NOMO-1 (cell line): ENCODE measurements at regions not wholly inside any gene's neighbourhood (a gene's known extent, or its start where the extent isn't known, plus 50 kb on each side); places are given as distances from the start of the nearest gene placed in this dataset.
"Not testable (repeated sequence)": the region's sequence is repeated elsewhere in the genome, so short reads cannot be mapped to it uniquely, and the experiment has no call there.

Experiments
- DNase-seq, 2 experiments: peaks; one replicate each; lab custom pipeline; 2025; ENCODE audit not compliant: unreplicated experiment in 2 of 2; lab: John Stamatoyannopoulos, UW

DNA sequence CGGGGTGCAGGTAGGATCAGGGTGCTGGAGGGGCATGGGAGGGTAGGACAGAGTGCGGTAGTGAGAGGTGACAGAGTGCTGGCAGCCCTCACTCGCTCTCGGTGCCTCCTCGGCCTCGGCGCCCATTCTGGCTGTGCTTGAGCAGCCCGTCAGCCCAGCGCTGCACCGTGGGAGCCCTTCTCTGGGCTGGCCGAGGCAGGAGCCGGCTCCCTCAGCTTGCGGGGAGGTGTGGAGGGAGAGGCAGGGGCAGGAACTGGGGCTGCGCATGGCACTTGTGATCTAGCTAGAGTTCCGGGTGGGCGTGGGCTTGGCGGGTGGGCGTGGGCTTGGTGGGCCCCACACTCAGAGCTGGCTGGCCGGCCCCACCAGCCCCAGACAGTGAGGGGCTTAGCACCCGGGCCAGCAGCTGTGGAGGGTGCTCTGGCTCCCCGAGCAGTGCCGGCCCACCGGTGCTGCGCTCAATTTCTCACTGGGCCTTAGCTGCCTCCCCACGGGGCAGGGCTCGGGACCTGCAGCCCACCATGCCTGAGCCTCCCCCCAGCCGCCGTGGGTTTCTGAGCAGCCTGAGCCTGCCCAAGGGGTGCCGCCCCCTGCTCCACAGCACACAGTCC, 112.8 kb upstream of the DUSP22 start:
- DNase-seq, result no peak

GRCh38 chr6:180091-180694, 112.1 kb upstream of the DUSP22 start:
- DNase-seq, result not testable (repeated sequence)

DNA sequence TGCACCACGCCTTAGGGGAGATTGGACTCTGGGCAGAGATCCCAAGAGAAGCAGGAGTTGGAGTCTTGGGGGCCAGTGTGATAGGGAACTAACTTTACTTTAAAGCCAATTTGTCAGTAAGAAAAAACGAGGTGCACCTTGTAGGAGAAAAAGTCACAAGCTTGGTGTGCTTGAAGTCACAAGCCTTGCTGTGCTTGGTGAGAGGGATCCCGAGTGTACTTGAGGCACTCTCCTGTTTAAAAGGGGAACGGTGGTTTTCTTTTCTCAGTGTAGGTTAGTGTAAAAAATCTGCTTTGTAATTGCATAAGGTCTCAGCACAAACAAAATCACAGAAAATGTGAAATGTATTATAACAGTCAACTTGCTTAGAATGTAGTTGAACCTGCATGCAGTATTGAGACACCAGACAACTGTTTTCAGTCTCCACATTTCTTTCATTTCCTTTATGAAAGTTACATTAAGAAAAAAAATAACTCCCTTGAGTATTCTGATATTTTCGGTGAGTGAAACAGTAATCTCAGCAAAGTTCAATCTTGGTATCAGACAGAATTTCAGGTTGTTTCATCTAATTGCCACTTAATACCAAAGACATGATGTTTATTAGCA, 111.1 kb upstream of the DUSP22 start:
- DNase-seq, result no peak

- DNase-seq, result no peak
Measured at GRCh38 chr6:183668-184067, 108.6 kb upstream of the DUSP22 start.

DNA sequence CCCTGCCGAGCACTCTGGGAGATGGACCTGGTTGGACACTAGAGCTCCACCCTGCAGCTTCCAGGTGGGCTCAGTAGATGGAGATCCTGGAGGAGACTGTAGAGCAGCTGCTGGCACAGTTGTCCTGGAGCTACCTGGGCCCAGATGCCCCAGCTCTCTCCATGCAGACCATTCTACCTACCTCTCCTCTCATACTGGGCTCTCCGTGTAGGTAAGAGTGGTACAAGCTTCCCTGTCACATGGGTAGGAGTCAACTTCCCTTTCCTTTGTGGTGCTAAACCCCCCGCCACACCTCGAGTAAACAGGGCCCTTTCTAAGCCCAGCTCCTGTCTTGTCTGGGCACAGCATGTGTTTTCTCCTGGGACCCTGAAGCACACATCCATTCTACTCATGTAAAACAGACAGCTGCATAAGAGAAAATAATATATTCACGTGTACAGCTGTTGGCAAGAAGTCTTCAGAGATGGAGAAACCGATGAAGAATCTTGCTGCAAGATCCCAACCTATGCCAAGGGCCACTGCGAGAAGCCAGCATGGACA, 108.1 kb upstream of the DUSP22 start:
- DNase-seq, result no peak

DNA sequence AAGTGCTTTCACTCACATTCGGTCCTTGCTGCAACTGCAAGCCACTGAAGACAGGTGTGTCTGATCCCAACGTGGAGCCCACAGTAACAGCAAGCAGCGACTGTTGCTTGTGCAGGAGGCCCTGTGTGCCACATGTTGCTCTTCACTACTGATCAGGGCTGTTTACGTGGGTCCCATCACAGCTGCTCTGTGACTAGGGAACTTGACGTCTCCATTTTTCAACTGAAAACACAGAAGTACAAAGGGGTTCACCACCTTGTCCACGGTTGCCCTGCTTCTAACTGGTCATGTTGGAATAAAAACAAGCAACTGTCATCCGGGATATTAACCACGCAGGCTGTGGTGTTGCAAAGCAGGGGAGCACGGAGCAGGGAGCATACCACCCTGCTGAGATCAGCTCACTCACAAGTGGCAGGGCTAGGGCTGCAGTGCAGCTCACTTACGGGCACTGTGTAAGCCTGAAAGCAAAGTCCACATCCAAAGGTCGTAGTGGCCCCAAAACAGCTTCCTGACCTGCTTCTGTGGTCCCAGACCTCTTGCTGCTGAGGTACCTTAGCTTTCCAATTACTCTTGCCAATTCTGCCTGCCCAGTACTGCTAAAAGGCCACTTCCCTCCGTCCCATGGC, 105.8 kb upstream of the DUSP22 start:
- DNase-seq, result no peak

- peak; percentile 34 to 41 for DNase-seq
Measured at GRCh38 chr6:187210-187861, 105.0 kb upstream of the DUSP22 start.

DNA sequence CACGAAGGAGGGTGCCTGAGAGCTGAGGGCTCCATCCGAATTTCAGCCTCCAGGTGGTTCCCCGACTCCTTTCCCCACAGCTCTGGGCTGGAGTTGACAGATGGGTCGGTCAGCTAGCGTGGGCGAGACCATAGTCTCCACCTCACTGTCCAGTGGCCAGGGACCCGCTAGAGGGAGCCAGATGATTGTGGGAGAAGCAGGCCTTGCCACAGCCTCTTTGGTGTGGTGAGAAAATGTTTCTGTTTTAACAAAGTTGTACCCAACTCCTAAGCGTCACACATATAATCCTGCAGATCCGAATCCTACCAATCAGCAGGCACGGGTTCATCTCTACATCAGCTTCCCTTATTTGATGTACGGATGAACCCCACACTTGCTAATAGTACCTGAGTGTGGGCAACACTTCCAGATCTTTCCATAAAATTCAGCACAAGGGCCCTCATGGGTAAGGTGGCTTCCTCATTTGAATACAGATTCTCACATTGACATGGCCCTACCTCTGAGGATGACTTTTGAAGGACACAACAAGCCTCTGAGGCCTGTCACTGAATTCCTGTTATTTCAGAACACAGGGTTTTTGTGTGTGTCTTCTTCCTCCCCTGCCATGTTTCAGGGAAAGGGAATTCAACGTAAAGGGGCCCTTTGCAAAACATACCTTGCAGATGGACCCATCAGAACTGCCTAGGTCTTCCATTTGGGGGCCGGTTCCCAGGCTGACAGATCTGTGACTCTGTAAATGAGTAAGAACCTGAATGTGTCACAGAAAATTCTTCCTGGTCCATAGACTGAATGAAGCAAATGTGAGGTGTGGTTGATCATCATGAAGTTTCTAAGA, 103.2 kb upstream of the DUSP22 start:
- peak; percentile 68 to 75 for DNase-seq

DNA sequence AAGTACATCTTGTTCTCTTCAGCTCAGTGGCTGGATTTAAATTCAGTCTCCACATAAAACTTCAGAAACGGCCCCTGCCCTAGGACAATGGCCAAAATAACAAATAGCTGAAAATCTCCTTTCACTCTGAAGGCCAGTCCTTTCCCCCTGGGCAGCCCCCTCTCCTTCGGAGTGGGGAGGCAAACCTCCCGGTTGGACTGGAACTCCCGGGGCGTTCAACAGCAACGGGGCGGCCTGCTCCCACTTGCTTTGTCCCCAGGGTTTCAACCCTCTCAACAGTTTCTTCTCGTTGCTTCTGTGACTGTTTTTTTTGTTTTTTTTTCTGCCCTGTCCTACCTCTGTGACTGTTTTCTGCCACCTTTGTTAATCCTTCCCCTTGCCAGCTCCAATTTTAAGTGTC, 102.6 kb upstream of the DUSP22 start:
- DNase-seq, result no peak

GRCh38 chr6:190596-191395, 101.5 kb upstream of the DUSP22 start:
- DNase-seq, result no peak

- no peak for DNase-seq
Measured at GRCh38 chr6:191487-192312, 100.6 kb upstream of the DUSP22 start.

- DNase-seq, result no peak
Measured at GRCh38 chr6:192313-192664, 100.0 kb upstream of the DUSP22 start.

DNA sequence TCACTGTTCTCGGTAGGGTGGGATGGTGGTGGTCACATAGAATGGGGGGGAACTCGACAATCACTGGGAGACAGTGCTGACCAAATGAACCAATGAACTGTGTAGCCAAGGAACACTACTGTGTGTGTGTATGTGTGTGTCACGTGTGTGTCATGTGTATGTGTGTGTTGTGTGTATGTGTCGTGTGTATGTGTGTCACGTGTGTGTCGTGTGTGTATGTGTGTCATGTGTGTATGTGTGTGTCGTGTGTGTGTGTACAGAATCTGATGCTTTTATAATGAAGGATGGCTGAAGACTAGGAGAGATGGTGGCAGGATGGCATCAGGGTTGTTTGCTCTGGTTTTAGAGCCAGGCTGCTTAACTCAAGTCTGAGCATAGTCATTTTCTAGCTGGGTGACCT, 99.1 kb upstream of the DUSP22 start:
- DNase-seq, result no peak

GRCh38 chr6:193773-194310, 98.4 kb upstream of the DUSP22 start:
- DNase-seq, result no peak

DNA sequence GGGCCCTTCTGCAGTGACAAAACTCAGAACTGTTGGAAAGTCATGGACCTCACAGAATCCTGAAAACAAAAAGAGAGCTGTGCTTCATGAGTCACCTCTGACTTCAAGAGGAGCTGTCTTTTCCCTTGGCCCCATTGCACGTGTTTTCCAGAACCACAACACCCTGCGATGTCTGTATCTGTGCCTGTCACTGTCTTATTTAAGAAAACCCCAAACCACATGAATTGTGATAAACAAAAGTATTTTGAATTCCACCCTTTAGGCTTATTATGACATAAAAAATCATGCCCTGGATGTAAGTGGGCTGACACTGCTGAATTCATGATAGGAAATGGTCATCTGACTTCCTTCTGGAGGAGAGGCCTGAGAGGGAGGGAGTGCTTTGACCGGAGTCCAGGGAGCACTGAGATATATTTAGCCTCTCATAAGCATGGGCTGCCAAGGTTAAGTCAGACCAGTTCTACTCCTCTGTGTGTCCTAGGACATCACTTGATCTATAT, 96.4 kb upstream of the DUSP22 start:
- DNase-seq, result no peak

DNA sequence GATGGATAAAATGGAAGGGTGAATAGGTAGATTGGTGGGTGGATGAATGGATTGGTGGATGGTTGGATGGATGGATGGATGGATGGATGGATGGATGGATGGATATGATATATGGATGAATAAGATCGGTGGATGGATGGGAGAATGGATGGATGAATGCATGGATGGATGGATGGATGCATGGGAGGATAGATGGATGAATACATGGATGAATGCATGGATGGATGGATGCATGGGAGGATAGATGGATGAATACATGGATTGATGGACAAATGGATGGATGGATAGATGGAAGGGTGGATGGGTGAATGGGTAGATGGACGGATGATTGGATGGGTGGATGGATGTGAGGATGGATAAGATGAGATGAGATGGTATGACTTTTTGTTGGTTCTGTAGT, 95.7 kb upstream of the DUSP22 start:
- no peak for DNase-seq

GRCh38 chr6:203661-204060, 88.6 kb upstream of the DUSP22 start:
- no peak for DNase-seq

DNA sequence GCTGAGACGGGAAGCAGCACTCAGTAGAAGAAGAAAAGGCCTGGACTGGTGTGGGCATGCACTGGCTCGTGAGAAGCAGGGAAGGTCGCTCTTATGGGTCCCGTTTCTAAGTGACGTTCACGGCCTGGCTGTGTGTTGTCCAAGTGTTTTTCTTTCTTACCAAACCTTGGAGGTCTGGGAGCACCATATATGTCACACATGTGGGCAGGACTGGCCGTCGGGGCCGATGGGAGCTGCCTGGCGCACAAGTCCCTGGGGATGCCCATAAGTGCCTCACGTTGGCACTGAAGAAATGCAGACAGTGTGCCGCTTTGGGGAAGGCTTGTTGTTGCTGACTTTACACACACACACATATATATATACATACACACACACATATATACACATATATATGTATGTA, 86.0 kb upstream of the DUSP22 start:
- no peak for DNase-seq
